Activated naive CD4-positive, alpha-beta T cell treated with anti-CD3 and anti-CD28 coated beads, Interleukin-2, amount 10 ng/mL, durations not matched to agents 7 days and 5 days (primary cell): ENCODE measurements at regions not wholly inside any gene's neighbourhood (a gene's known extent, or its start where the extent isn't known, plus 50 kb on each side); places are given as distances from the start of the nearest gene placed in this dataset.

Source experiments
- CTCF ChIA-PET: fragments of 350-600 bp; sonication (Branson Sonifier 250); formaldehyde crosslinking; loops from one replicate; lab custom pipeline; 2021; ENCODE audit warnings: antibody characterized with exemption; lab: Charles Lee
- DNase-seq: peaks from one replicate; pipeline ENCODE4 v3.0.0-alpha.2; 2020
- H3K27ac Mint-ChIP-seq: one replicate; pipeline ENCODE4 v1.8.0; 2021; ENCODE audit warnings: mild to moderate bottlenecking, moderate library complexity, mixed read lengths
- H3K27me3 Mint-ChIP-seq: one replicate; pipeline ENCODE4 v1.8.0; 2021; ENCODE audit warnings: mild to moderate bottlenecking, mixed read lengths
- H3K36me3 Mint-ChIP-seq: one replicate; pipeline ENCODE4 v1.8.0; 2021; ENCODE audit warnings: mixed read lengths
- H3K4me1 Mint-ChIP-seq: one replicate; pipeline ENCODE4 v1.8.0; 2021; ENCODE audit warnings: mixed read lengths
- H3K4me3 Mint-ChIP-seq: one replicate; pipeline ENCODE4 v1.8.0; 2021; ENCODE audit warnings: mild to moderate bottlenecking, moderate library complexity, mixed read lengths
- H3K9me3 Mint-ChIP-seq: one replicate; pipeline ENCODE4 v1.8.0; 2021; ENCODE audit warnings: mixed read lengths

DNA sequence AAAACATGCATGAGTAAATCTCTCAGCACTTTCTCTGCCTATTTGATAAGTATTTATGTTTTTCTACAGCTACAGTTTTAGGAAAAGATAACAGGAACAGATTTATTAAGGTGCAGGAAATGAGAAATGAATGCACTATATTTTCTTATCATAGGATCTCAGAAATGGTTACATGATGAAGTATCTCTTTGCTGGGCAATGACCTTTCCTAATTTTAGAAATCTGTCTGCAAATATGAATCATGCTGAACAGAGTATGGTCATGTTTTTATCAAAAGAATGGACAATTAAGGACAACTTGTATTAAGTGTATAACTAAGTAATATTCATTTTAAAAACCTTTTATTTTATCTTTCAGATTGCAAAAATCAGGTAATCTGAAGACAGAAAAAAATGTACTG is 53.8 kb upstream of the SPPL2A start:
- no peak overlapping the region for H3K4me3 Mint-ChIP-seq
- DNase-seq: no peak
- no peaks in the 10 kb centered on the region for H3K36me3 Mint-ChIP-seq
- no peaks in the 10 kb centered on the region for H3K4me1 Mint-ChIP-seq
- no peaks in the 10 kb centered on the region for H3K9me3 Mint-ChIP-seq
- no peak overlapping the region for H3K27ac Mint-ChIP-seq
- CTCF ChIA-PET: no interaction called here
- H3K27me3 Mint-ChIP-seq: peaks cover 9% of the 10 kb centered on the region

- H3K27ac Mint-ChIP-seq: no peak overlapping the region
- no peaks in the 10 kb centered on the region for H3K36me3 Mint-ChIP-seq
- peaks cover 14% of the 10 kb centered on the region for H3K27me3 Mint-ChIP-seq
- CTCF ChIA-PET: no interaction called here
- no peaks in the 10 kb centered on the region for H3K9me3 Mint-ChIP-seq
- no peak overlapping the region for H3K4me3 Mint-ChIP-seq
- H3K4me1 Mint-ChIP-seq: no peaks in the 10 kb centered on the region
- DNase-seq: no peak
Measured at GRCh38 chr15:50815958-50816590, 50.6 kb upstream of the SPPL2A start.
